ENCODE measurements at regions not wholly inside any gene's neighbourhood (a gene's known extent, or its start where the extent isn't known, plus 50 kb on each side); places are given as distances from the start of the nearest gene placed in this dataset.

DNA sequence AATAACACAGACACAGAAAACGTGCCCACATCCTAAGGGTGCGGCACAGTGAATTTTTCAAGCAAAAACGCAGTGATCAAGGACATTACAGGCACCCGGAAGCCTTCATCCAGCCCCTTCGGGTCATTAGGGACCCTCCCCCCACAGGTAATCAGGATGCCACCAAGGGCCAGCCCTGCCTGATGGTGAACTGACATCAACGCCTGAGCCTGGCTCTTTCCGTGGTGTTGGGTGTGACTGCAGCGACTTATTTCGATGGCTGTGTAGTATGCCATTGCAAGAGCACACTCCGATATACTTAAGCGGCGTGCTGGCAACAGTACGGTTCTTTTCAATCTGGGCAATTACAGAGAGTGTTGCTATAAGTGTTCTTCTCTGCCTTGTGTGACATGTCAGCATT is 310.0 kb upstream of the IRX1 start:
- H3K4ac ChIP-seq (replicated peaks; ENCODE audit: insufficient read length, low read depth, low read length) = no peak overlapping the region
- H3K4me3 ChIP-seq (ENCODE audit: extremely low read depth in 1 of 4, insufficient read depth in 2 of 4, low read depth in 3 of 4, low read length in 4 of 4) = no peak overlapping the region
- no peak overlapping the region for H3K14ac ChIP-seq (ENCODE audit: insufficient read length)
- 93% methylated on average over 13 of the region's 13 CpGs; no CpG with 5 or more reads in 1 of the 2 experiments for WGBS, 2 experiments (ENCODE audit: extremely low coverage in 1 of 2, insufficient coverage in 1 of 2, insufficient read length in 1 of 2, insufficient replicate concordance in 2 of 2, low coverage in 1 of 2, low lambda C conversion rate in 2 of 2, missing lambda C conversion rate in 1 of 2)
- no peaks in the 10 kb centered on the region for H4K20me1 ChIP-seq (replicated peaks in 1 of 2; ENCODE audit: control insufficient read depth in 1 of 2, insufficient read depth in 2 of 2, low read length in 2 of 2)
- H2BK5ac ChIP-seq (ENCODE audit: low read depth, low read length) = no peak overlapping the region
- no peak overlapping the region for H3K9ac ChIP-seq (replicated peaks in 1 of 4; ENCODE audit: extremely low read depth in 1 of 4, low read depth in 3 of 4, low read length in 3 of 4)
- H3K36me3 ChIP-seq (ENCODE audit: control insufficient read depth in 2 of 4, insufficient read depth in 4 of 4, low read length in 3 of 4) = no peaks in the 10 kb centered on the region
- H3K27ac ChIP-seq (ENCODE audit: low read depth, low read length) = no peak overlapping the region
- CTCF ChIA-PET (ENCODE audit: partially characterized antibody) = interaction anchor here (1.2 to 1.7 kb wide), 2 partner anchors 11 to 318 kb away, joined by 3 to 4 read pairs; no protein-coding TSS in a partner anchor
- H3K4me2 ChIP-seq (ENCODE audit: insufficient read depth in 1 of 2, low read depth in 2 of 2, low read length in 2 of 2) = no peak overlapping the region
- no peaks in the 10 kb centered on the region for H3K9me3 ChIP-seq (ENCODE audit: insufficient read depth in 2 of 2, low read depth in 1 of 2, low read length in 1 of 2)
- H4K8ac ChIP-seq (ENCODE audit: extremely low read depth, insufficient read depth, low read length) = no peak overlapping the region
- no peak overlapping the region for H2BK15ac ChIP-seq (ENCODE audit: low read length)
- no peak overlapping the region for H4K91ac ChIP-seq (replicated peaks; ENCODE audit: insufficient read length, low read length)
- no peak overlapping the region for H4K5ac ChIP-seq (ENCODE audit: insufficient read length, low read depth, low read length)
- H2BK20ac ChIP-seq (ENCODE audit: low read length) = no peak overlapping the region
- 0 out of 7 replicates have a peak, but pooled peaks cover 0 to 2% (median 0%) of the 10 kb centered on the region in 4 experiments for H3K27me3 ChIP-seq (replicated peaks in 1 of 4; ENCODE audit: control insufficient read depth in 3 of 4, extremely low read depth in 1 of 4, insufficient read depth in 3 of 4, low read length in 3 of 4)
- no peak overlapping the region for H3K23ac ChIP-seq (ENCODE audit: insufficient read length)
- no peak overlapping the region for H2BK120ac ChIP-seq (replicated peaks; ENCODE audit: low read depth, low read length)
- no peak overlapping the region; the same call in 1 of the 2 replicates for H2BK12ac ChIP-seq (ENCODE audit: low read depth, low read length)
- no peak overlapping the region for H2AK5ac ChIP-seq (ENCODE audit: low read depth, low read length)
- no peak overlapping the region for H3K18ac ChIP-seq (ENCODE audit: extremely low read depth, low read length)
- H3K79me2 ChIP-seq (ENCODE audit: control insufficient read depth in 1 of 2, insufficient read depth in 2 of 2, low read length in 2 of 2) = no peaks in the 10 kb centered on the region
- no peaks in the 10 kb centered on the region; the same call in 1 of the 2 replicates for H3K23me2 ChIP-seq (ENCODE audit: low read depth, low read length)
- FAIRE-seq = no peak
- no peak for DNase-seq (ENCODE audit: low read depth in 1 of 2, low spot score in 2 of 2)
- no peak overlapping the region for H2AFZ ChIP-seq (ENCODE audit: low read length)
- H3K56ac ChIP-seq (replicated peaks; ENCODE audit: insufficient read length, low read depth, low read length) = no peak overlapping the region
- H3K4me1 ChIP-seq (replicated peaks in 1 of 4; ENCODE audit: control insufficient read depth in 3 of 4, insufficient read depth in 4 of 4, low read length in 3 of 4) = peaks cover 0 to 4% (median 0%) of the 10 kb centered on the region in 4 experiments; a peak in 2 of 7 replicates
- H3K79me1 ChIP-seq (ENCODE audit: low read depth, low read length) = no peaks in the 10 kb centered on the region; the same call in 1 of the 2 replicates
- POLR2A ChIA-PET (ENCODE audit: partially characterized antibody) = no interaction called here
- no peak for TF ChIP-seq ZNF274 (IDR thresholded peaks at IDR 0.05; ENCODE audit: borderline replicate concordance, extremely low read depth, low read length)
- TF ChIP-seq RXRA (IDR thresholded peaks at IDR 0.05; ENCODE audit: insufficient read depth, low read depth, low read length) = no peak
- TF ChIP-seq POU5F1 (IDR thresholded peaks at IDR 0.05; ENCODE audit: low read depth, low read length) = no peak
- TF ChIP-seq BACH1 (IDR thresholded peaks at IDR 0.05; ENCODE audit: low read length) = no peak
- no peak for TF ChIP-seq KDM1A (IDR thresholded peaks at IDR 0.05; ENCODE audit: borderline replicate concordance, low read length)
- TF ChIP-seq FOSL1 (IDR thresholded peaks at IDR 0.05; ENCODE audit: insufficient read depth, low read depth, low read length) = no peak
- TF ChIP-seq RFX5 (IDR thresholded peaks at IDR 0.05; ENCODE audit: borderline replicate concordance, low read depth, low read length) = no peak
- TF ChIP-seq EGR1 (IDR thresholded peaks at IDR 0.05; ENCODE audit: borderline replicate concordance, low read depth, low read length) = no peak
- no peak for TF ChIP-seq HDAC6 (IDR thresholded peaks at IDR 0.05; ENCODE audit: low read depth, low read length)
- no peak for TF ChIP-seq KDM5A (IDR thresholded peaks at IDR 0.05; ENCODE audit: low read length)
- TF ChIP-seq CHD1 (IDR thresholded peaks at IDR 0.05; ENCODE audit: low read depth, low read length) = no peak
- no peak for TF ChIP-seq MAFK (IDR thresholded peaks at IDR 0.05; ENCODE audit: low read depth, low read length)
- TF ChIP-seq BCL11A (IDR thresholded peaks at IDR 0.05; ENCODE audit: low read depth in 2 of 2, low read length in 2 of 2) = no peak
- TF ChIP-seq SP2 (IDR thresholded peaks at IDR 0.05; ENCODE audit: low read length) = no peak
- TF ChIP-seq EP300 (IDR thresholded peaks at IDR 0.05; ENCODE audit: borderline replicate concordance in 1 of 2, low read depth in 2 of 2, low read length in 2 of 2) = no peak
